H1 (cell line): ENCODE measurements at regions not wholly inside any gene's neighbourhood (a gene's known extent, or its start where the extent isn't known, plus 50 kb on each side); places are given as distances from the start of the nearest gene placed in this dataset.

Experiments used
- CTCF ChIA-PET: fragments of 300-600 bp; sonication (Branson Sonifier 250); formaldehyde crosslinking; loops from one replicate; lab custom pipeline; 2021; ENCODE audit not compliant: partially characterized antibody; lab: Charles Lee
- POLR2A ChIA-PET: fragments of 300-600 bp; sonication (Branson Sonifier 250); formaldehyde crosslinking; loops from one replicate; lab custom pipeline; 2021; ENCODE audit warnings: inconsistent platforms; ENCODE audit not compliant: partially characterized antibody; lab: Charles Lee
- DNase-seq, 2 experiments: peaks; one replicate each; pipeline versions ENCODE4 v3.0.0 to v3.0.0-alpha.2; 2010 to 2022; ENCODE audit warnings: low spot score in 2 of 2, low read depth in 1 of 2, mixed read lengths in 1 of 2
- FAIRE-seq: peaks from 2 replicates; lab custom pipeline; 2011; peaks lifted over from hg19 to GRCh38; lab: Jason Lieb, UNC
- H2AFZ ChIP-seq: 2 replicates; pipeline ENCODE4 v1.8.1; 2012; ENCODE audit warnings: low read length, inconsistent platforms
- H2AK5ac ChIP-seq: 2 replicates; pipeline ENCODE4 v1.6.1; 2013; ENCODE audit warnings: low read depth, low read length
- H2BK120ac ChIP-seq: replicated peaks from 2 replicates; pipeline ENCODE3; 2013; ENCODE audit warnings: low read depth, low read length, inconsistent platforms
- H2BK12ac ChIP-seq: 2 replicates; pipeline ENCODE4 v1.6.1; 2013; ENCODE audit warnings: low read depth, low read length
- H2BK15ac ChIP-seq: 2 replicates; pipeline ENCODE4 v1.6.1; 2013; ENCODE audit warnings: low read length
- H2BK20ac ChIP-seq: 2 replicates; pipeline ENCODE4 v1.6.1; 2013; ENCODE audit warnings: low read length
- H2BK5ac ChIP-seq: 2 replicates; pipeline ENCODE4 v1.6.1; 2013; ENCODE audit warnings: low read depth, low read length
- H3K14ac ChIP-seq: 2 replicates; pipeline ENCODE4 v1.6.1; 2013; ENCODE audit warnings: inconsistent platforms; ENCODE audit not compliant: insufficient read length
- H3K18ac ChIP-seq: 2 replicates; pipeline ENCODE4 v1.6.1; 2013; ENCODE audit warnings: low read length; ENCODE audit errors: extremely low read depth
- H3K23ac ChIP-seq: 2 replicates; pipeline ENCODE4 v1.6.1; 2013; ENCODE audit warnings: inconsistent platforms; ENCODE audit not compliant: insufficient read length
- H3K23me2 ChIP-seq: 2 replicates; pipeline ENCODE4 v1.6.1; 2013; ENCODE audit warnings: low read depth, low read length
- H3K27ac ChIP-seq: 2 replicates; pipeline ENCODE4 v1.6.1; 2011; ENCODE audit warnings: low read depth, low read length, inconsistent platforms
- H3K27me3 ChIP-seq, 4 experiments: replicated peaks in 1 of 4; 1 replicate in 1 of 4; 2 replicates in 3 of 4; pipeline versions ENCODE4 v1.6.1 to v1.8.1; 2011 to 2013; ENCODE audit warnings: low read length in 3 of 4, mild to moderate bottlenecking in 3 of 4, inconsistent platforms in 2 of 4, mixed read lengths in 2 of 4, moderate library complexity in 1 of 4; ENCODE audit not compliant: control insufficient read depth in 3 of 4, insufficient read depth in 3 of 4; ENCODE audit errors: extremely low read depth in 1 of 4
- H3K36me3 ChIP-seq, 4 experiments: 2 replicates each; pipeline versions ENCODE4 v1.6.1 to v1.8.1; 2011 to 2013; ENCODE audit warnings: mild to moderate bottlenecking in 4 of 4, low read length in 3 of 4, moderate library complexity in 2 of 4, control low read depth in 1 of 4, inconsistent platforms in 1 of 4; ENCODE audit not compliant: insufficient read depth in 4 of 4, control insufficient read depth in 2 of 4
- H3K4ac ChIP-seq: replicated peaks from 2 replicates; pipeline ENCODE3; 2013; ENCODE audit warnings: low read length, low read depth, mixed read lengths, inconsistent platforms; ENCODE audit not compliant: insufficient read length
- H3K4me1 ChIP-seq, 4 experiments: replicated peaks in 1 of 4; 1 replicate in 1 of 4; 2 replicates in 3 of 4; pipeline versions ENCODE4 v1.6.1 to v1.8.1; 2011 to 2013; ENCODE audit warnings: low read length in 3 of 4, inconsistent platforms in 2 of 4, mixed read lengths in 1 of 4; ENCODE audit not compliant: insufficient read depth in 4 of 4, control insufficient read depth in 3 of 4
- H3K4me2 ChIP-seq, 2 experiments: 2 replicates each; pipeline versions ENCODE4 v1.6.1 to v1.8.1; 2011 to 2013; ENCODE audit warnings: low read depth in 2 of 2, low read length in 2 of 2, control low read depth in 1 of 2, inconsistent platforms in 1 of 2, mild to moderate bottlenecking in 1 of 2; ENCODE audit not compliant: insufficient read depth in 1 of 2
- H3K4me3 ChIP-seq, 4 experiments: fragments of 200-600, 300-600 bp in 1 of 4; sonication (generic), shearing (Covaris generic), sonication (Bioruptor Twin) in 1 of 4; 2 replicates each; pipeline versions ENCODE4 v1.5.1 to v1.8.1; 2011 to 2016; ENCODE audit warnings: low read length in 4 of 4, low read depth in 3 of 4, control low read depth in 2 of 4, inconsistent platforms in 2 of 4, mild to moderate bottlenecking in 2 of 4, mixed read lengths in 1 of 4, moderate library complexity in 1 of 4; ENCODE audit not compliant: insufficient read depth in 2 of 4; ENCODE audit errors: extremely low read depth in 1 of 4
- H3K56ac ChIP-seq: replicated peaks from 2 replicates; pipeline ENCODE3; 2013; ENCODE audit warnings: low read depth, mild to moderate bottlenecking, mixed read lengths, low read length, inconsistent platforms; ENCODE audit not compliant: insufficient read length
- H3K79me1 ChIP-seq: 2 replicates; pipeline ENCODE4 v1.6.1; 2013; ENCODE audit warnings: low read depth, low read length, control low read depth
- H3K79me2 ChIP-seq, 2 experiments: 2 replicates each; pipeline versions ENCODE4 v1.6.1 to v1.8.1; 2012 to 2013; ENCODE audit warnings: low read length in 2 of 2, mild to moderate bottlenecking in 2 of 2, inconsistent platforms in 1 of 2; ENCODE audit not compliant: insufficient read depth in 2 of 2, control insufficient read depth in 1 of 2
- H3K9ac ChIP-seq, 4 experiments: replicated peaks in 1 of 4; 1 replicate in 1 of 4; 2 replicates in 3 of 4; pipeline versions ENCODE4 v1.6.1 to v1.8.1; 2011 to 2013; ENCODE audit warnings: low read depth in 3 of 4, low read length in 3 of 4, control low read depth in 2 of 4, mild to moderate bottlenecking in 2 of 4, moderate library complexity in 2 of 4, inconsistent platforms in 1 of 4; ENCODE audit errors: extremely low read depth in 1 of 4
- H3K9me3 ChIP-seq, 2 experiments: 2 replicates each; pipeline versions ENCODE4 v1.6.1 to v1.8.1; 2012 to 2013; ENCODE audit warnings: mild to moderate bottlenecking in 2 of 2, moderate library complexity in 2 of 2, control low read depth in 1 of 2, inconsistent platforms in 1 of 2, low read depth in 1 of 2, low read length in 1 of 2, mixed read lengths in 1 of 2; ENCODE audit not compliant: insufficient read depth in 2 of 2
- H4K20me1 ChIP-seq, 2 experiments: replicated peaks in 1 of 2; 2 replicates each; pipeline versions ENCODE3 to v1.8.1; 2011 to 2013; ENCODE audit warnings: inconsistent platforms in 2 of 2, low read length in 2 of 2, mild to moderate bottlenecking in 1 of 2; ENCODE audit not compliant: insufficient read depth in 2 of 2, control insufficient read depth in 1 of 2
- H4K5ac ChIP-seq: 2 replicates; pipeline ENCODE4 v1.6.1; 2013; ENCODE audit warnings: low read length, low read depth, mixed read lengths, inconsistent platforms; ENCODE audit not compliant: insufficient read length
- H4K8ac ChIP-seq: 2 replicates; pipeline ENCODE4 v1.8.0; 2013; ENCODE audit warnings: mild to moderate bottlenecking, moderate library complexity, low read length, inconsistent platforms; ENCODE audit not compliant: insufficient read depth; ENCODE audit errors: extremely low read depth
- H4K91ac ChIP-seq: replicated peaks from 2 replicates; pipeline ENCODE3; 2013; ENCODE audit warnings: low read length, mixed read lengths, inconsistent platforms; ENCODE audit not compliant: insufficient read length
- ATF2 ChIP-seq: IDR thresholded peaks from 2 replicates; pipeline ENCODE4 v1.6.1; 2012; ENCODE audit warnings: low read length, inconsistent platforms
- GABPA ChIP-seq: IDR thresholded peaks from 2 replicates; pipeline ENCODE4 v1.6.1; 2011; ENCODE audit warnings: mild to moderate bottlenecking, low read length, moderate library complexity, borderline replicate concordance; ENCODE audit not compliant: insufficient read depth
- JUND ChIP-seq: IDR thresholded peaks from 2 replicates; pipeline ENCODE4 v1.6.1; 2011; ENCODE audit warnings: mild to moderate bottlenecking, improper control_type of control experiment, low read length
- KDM4A ChIP-seq: IDR thresholded peaks from one replicate; pipeline ENCODE4 v1.7.1; 2012; ENCODE audit warnings: low read depth, mild to moderate bottlenecking, moderate library complexity, low read length, inconsistent platforms; ENCODE audit not compliant: severe bottlenecking
- NRF1 ChIP-seq: IDR thresholded peaks from 2 replicates; pipeline ENCODE4 v1.6.1; 2011; ENCODE audit warnings: mild to moderate bottlenecking, low read depth, low read length, improper control_type of control experiment
- SIX5 ChIP-seq: IDR thresholded peaks from 2 replicates; pipeline ENCODE4 v1.6.1; 2011; ENCODE audit warnings: mild to moderate bottlenecking, low read depth, low read length
- SP4 ChIP-seq: IDR thresholded peaks from 2 replicates; pipeline ENCODE4 v1.6.1; 2012; ENCODE audit warnings: low read length, inconsistent platforms
- WGBS, 2 experiments: shearing (Covaris generic) in 1 of 2; methylation state at CpG; one replicate each; pipeline versions ENCODE4 v1.1.6 to v1.1.7; 2013 to 2015; ENCODE audit warnings: low lambda C conversion rate in 2 of 2, mixed read lengths in 2 of 2, inconsistent platforms in 1 of 2, low coverage in 1 of 2, missing lambda C conversion rate in 1 of 2; ENCODE audit not compliant: insufficient replicate concordance in 2 of 2, insufficient coverage in 1 of 2, insufficient read length in 1 of 2; ENCODE audit errors: extremely low coverage in 1 of 2, missing lambda C conversion rate in 1 of 2; 5-methylcytosine and 5-hydroxymethylcytosine counted together

- no peak for DNase-seq
- no peak overlapping the region for H2BK12ac ChIP-seq
- CTCF ChIA-PET = no interaction called here
- no peak overlapping the region for H3K4me3 ChIP-seq
- H2AK5ac ChIP-seq = no peak overlapping the region
- H3K4me2 ChIP-seq = no peak overlapping the region
- no peaks in the 10 kb centered on the region for H3K79me2 ChIP-seq
- no peak overlapping the region for H3K27ac ChIP-seq
- H4K20me1 ChIP-seq = no peaks in the 10 kb centered on the region
- POLR2A ChIA-PET = no interaction called here
- no peak overlapping the region for H2BK120ac ChIP-seq
- H3K18ac ChIP-seq = no peak overlapping the region
- H4K5ac ChIP-seq = no peak overlapping the region
- H3K4ac ChIP-seq = no peak overlapping the region
- H3K4me1 ChIP-seq = no peaks in the 10 kb centered on the region; a peak in 1 of 7 replicates
- WGBS, 2 experiments = 85% methylated on average over 4 of the region's 4 CpGs; no CpG with 5 or more reads in 1 of the 2 experiments
- no peaks in the 10 kb centered on the region for H3K27me3 ChIP-seq
- FAIRE-seq = no peak
- no peak overlapping the region for H3K23ac ChIP-seq
- H3K36me3 ChIP-seq = no peaks in the 10 kb centered on the region
- no peaks in the 10 kb centered on the region for H3K79me1 ChIP-seq
- no peak overlapping the region for H2BK5ac ChIP-seq
- no peak overlapping the region for H2BK15ac ChIP-seq
- no peak overlapping the region for H3K14ac ChIP-seq
- no peak overlapping the region for H2AFZ ChIP-seq
- H3K23me2 ChIP-seq = no peaks in the 10 kb centered on the region
- no peak overlapping the region for H4K8ac ChIP-seq
- no peak overlapping the region for H3K56ac ChIP-seq
- no peak overlapping the region for H4K91ac ChIP-seq
- no peak overlapping the region for H2BK20ac ChIP-seq
- no peak overlapping the region for H3K9ac ChIP-seq
- no peaks in the 10 kb centered on the region for H3K9me3 ChIP-seq
- TF ChIP-seq NRF1 (no peak), SP4 (no peak), ATF2 (no peak), KDM4A (no peak), GABPA (no peak), SIX5 (no peak), JUND (no peak)
Measured at GRCh38 chr7:10584886-10585285, 388.8 kb upstream of the PHF14 start.
